ENCODE measurements at regions not wholly inside any gene's neighbourhood (a gene's known extent, or its start where the extent isn't known, plus 50 kb on each side); places are given as distances from the start of the nearest gene placed in this dataset.

- no peak for TF ChIP-seq CTCF (conservative IDR thresholded peaks at IDR 0.05 in 1 of 2, IDR thresholded peaks at IDR 0.05 in 1 of 2; ENCODE audit: extremely low read depth in 1 of 2, insufficient read depth in 1 of 2, low read depth in 1 of 2, low read length in 2 of 2)
- no peak for TF ChIP-seq EZH2 (IDR thresholded peaks at IDR 0.05; ENCODE audit: borderline replicate concordance, low read length)
Measured at GRCh38 chr6:50180646-50181045, 130.9 kb upstream of the DEFB112 start.

All from mammary epithelial cell (primary cell).